H9 (cell line): ENCODE measurements at regions not wholly inside any gene's neighbourhood (a gene's known extent, or its start where the extent isn't known, plus 50 kb on each side); places are given as distances from the start of the nearest gene placed in this dataset.

Experiments used
- DNase-seq: peaks from one replicate; pipeline ENCODE4 v3.0.0-alpha.2; 2017
- H2AFZ ChIP-seq: one replicate; pipeline ENCODE4 v1.6.1; 2013; ENCODE audit warnings: mild to moderate bottlenecking, low read length, control low read depth, moderate library complexity
- H2AK5ac ChIP-seq: 2 replicates; pipeline ENCODE4 v1.6.1; 2013; ENCODE audit warnings: low read length, control low read depth, mixed read lengths; ENCODE audit not compliant: insufficient read length
- H2BK120ac ChIP-seq: one replicate; pipeline ENCODE4 v1.6.1; 2013; ENCODE audit warnings: low read depth, mild to moderate bottlenecking, low read length, control low read depth, inconsistent platforms; ENCODE audit not compliant: poor library complexity, severe bottlenecking
- H2BK12ac ChIP-seq: 2 replicates; pipeline ENCODE4 v1.6.1; 2013; ENCODE audit warnings: low read length, control low read depth, mixed read lengths, low read depth; ENCODE audit not compliant: insufficient read length
- H2BK15ac ChIP-seq: 2 replicates; pipeline ENCODE4 v1.6.1; 2013; ENCODE audit warnings: low read depth, low read length, control low read depth
- H2BK20ac ChIP-seq: one replicate; pipeline ENCODE4 v1.6.1; 2013; ENCODE audit warnings: low read depth, mild to moderate bottlenecking, low read length, control low read depth, inconsistent platforms; ENCODE audit not compliant: poor library complexity, severe bottlenecking
- H2BK5ac ChIP-seq: 2 replicates; pipeline ENCODE4 v1.6.1; 2013; ENCODE audit warnings: low read length, control low read depth, mixed read lengths; ENCODE audit not compliant: insufficient read length
- H3K14ac ChIP-seq: 2 replicates; pipeline ENCODE4 v1.6.1; 2013; ENCODE audit warnings: low read length, control low read depth; ENCODE audit not compliant: insufficient read depth
- H3K18ac ChIP-seq: 2 replicates; pipeline ENCODE4 v1.6.1; 2013; ENCODE audit warnings: low read depth, mild to moderate bottlenecking, mixed read lengths, low read length, control low read depth; ENCODE audit not compliant: insufficient read length
- H3K23ac ChIP-seq: 2 replicates; pipeline ENCODE4 v1.6.1; 2013; ENCODE audit warnings: low read length, control low read depth, mixed read lengths, low read depth; ENCODE audit not compliant: insufficient read length
- H3K23me2 ChIP-seq: 2 replicates; pipeline ENCODE4 v1.6.1; 2013; ENCODE audit warnings: low read depth, mild to moderate bottlenecking, mixed read lengths, low read length, control low read depth; ENCODE audit not compliant: insufficient read length, poor library complexity, severe bottlenecking
- H3K27ac ChIP-seq: 2 replicates; pipeline ENCODE4 v1.5.1; 2013; ENCODE audit warnings: low read length, control low read depth, mixed read lengths, low read depth; ENCODE audit not compliant: insufficient read length
- H3K27me3 ChIP-seq: 2 replicates; pipeline ENCODE4 v1.6.1; 2013; ENCODE audit warnings: low read length, control low read depth, inconsistent platforms; ENCODE audit not compliant: insufficient read depth
- H3K4ac ChIP-seq: 2 replicates; pipeline ENCODE4 v1.6.1; 2013; ENCODE audit warnings: low read depth, mild to moderate bottlenecking, control low read depth, inconsistent platforms, low read length, moderate library complexity
- H3K4me1 ChIP-seq: 2 replicates; pipeline ENCODE4 v1.6.1; 2013; ENCODE audit warnings: low read length, control low read depth, inconsistent platforms; ENCODE audit not compliant: insufficient read depth
- H3K4me2 ChIP-seq: 2 replicates; pipeline ENCODE4 v1.6.1; 2013; ENCODE audit warnings: low read length, control low read depth, mixed read lengths; ENCODE audit not compliant: insufficient read length, insufficient read depth
- H3K56ac ChIP-seq: 2 replicates; pipeline ENCODE4 v1.6.1; 2013; ENCODE audit warnings: low read depth, mild to moderate bottlenecking, mixed read lengths, low read length, control low read depth; ENCODE audit not compliant: insufficient read length
- H3K79me1 ChIP-seq: 2 replicates; pipeline ENCODE4 v1.6.1; 2013; ENCODE audit warnings: low read depth, mild to moderate bottlenecking, moderate library complexity, low read length, control low read depth, inconsistent platforms; ENCODE audit not compliant: insufficient read depth, poor library complexity, severe bottlenecking
- H3K79me2 ChIP-seq: 2 replicates; pipeline ENCODE4 v1.6.1; 2013; ENCODE audit warnings: low read length, control low read depth, inconsistent platforms; ENCODE audit not compliant: insufficient read depth
- H3K9ac ChIP-seq: 2 replicates; pipeline ENCODE4 v1.6.1; 2013; ENCODE audit warnings: low read length, control low read depth, mixed read lengths; ENCODE audit not compliant: insufficient read length; ENCODE audit errors: extremely low read depth
- H3K9me3 ChIP-seq: one replicate; pipeline ENCODE4 v1.6.1; 2013; ENCODE audit warnings: low read depth, low read length, inconsistent platforms; ENCODE audit not compliant: control insufficient read depth
- H3T11ph ChIP-seq: one replicate; pipeline ENCODE4 v1.6.1; 2013; ENCODE audit warnings: mild to moderate bottlenecking, low read length, control low read depth, inconsistent platforms
- H4K20me1 ChIP-seq: one replicate; pipeline ENCODE4 v1.6.1; 2013; ENCODE audit not compliant: control insufficient read depth, insufficient read length, insufficient read depth
- H4K5ac ChIP-seq: 2 replicates; pipeline ENCODE4 v1.6.1; 2013; ENCODE audit warnings: low read depth, mild to moderate bottlenecking, mixed read lengths, low read length, control low read depth; ENCODE audit not compliant: insufficient read length
- H4K8ac ChIP-seq: replicated peaks from 2 replicates; pipeline ENCODE4 v1.6.1; 2013; ENCODE audit warnings: low read length, control low read depth, mixed read lengths, low read depth; ENCODE audit not compliant: insufficient read length
- H4K91ac ChIP-seq: 2 replicates; pipeline ENCODE4 v1.6.1; 2013; ENCODE audit warnings: low read depth, mild to moderate bottlenecking, moderate library complexity, mixed read lengths, low read length, control low read depth; ENCODE audit not compliant: insufficient read length
- H3K27ac Mint-ChIP-seq, 3 experiments: 2 replicates in 2 of 3; 3 replicates in 1 of 3; pipeline ENCODE4 v1.8.0; 2020 to 2021; ENCODE audit warnings: mixed read lengths in 3 of 3, mild to moderate bottlenecking in 1 of 3, moderate library complexity in 1 of 3
- H3K27me3 Mint-ChIP-seq: 2 replicates; pipeline ENCODE4 v1.8.0; 2021; ENCODE audit warnings: low read depth, mild to moderate bottlenecking, moderate library complexity, mixed read lengths
- H3K36me3 Mint-ChIP-seq, 3 experiments: 2 replicates in 2 of 3; 3 replicates in 1 of 3; pipeline ENCODE4 v1.8.0; 2020 to 2021; ENCODE audit warnings: low read depth in 3 of 3, mixed read lengths in 3 of 3; ENCODE audit not compliant: insufficient read depth in 1 of 3
- H3K4me1 Mint-ChIP-seq, 2 experiments: 2 replicates each; pipeline ENCODE4 v1.8.0; 2020; ENCODE audit warnings: mixed read lengths in 2 of 2
- H3K4me3 Mint-ChIP-seq, 2 experiments: 2 replicates in 1 of 2; 3 replicates in 1 of 2; pipeline ENCODE4 v1.8.0; 2020 to 2021; ENCODE audit warnings: mild to moderate bottlenecking in 2 of 2, mixed read lengths in 2 of 2, moderate library complexity in 1 of 2
- H3K9me3 Mint-ChIP-seq, 2 experiments: 2 replicates in 1 of 2; 3 replicates in 1 of 2; pipeline ENCODE4 v1.8.0; 2020; ENCODE audit warnings: mild to moderate bottlenecking in 2 of 2, mixed read lengths in 2 of 2, moderate library complexity in 1 of 2
- WGBS: extraction: QIAGEN DNeasy Blood & Tissue Kit; methylation state at CpG from one replicate; pipeline ENCODE4 v1.1.7; 2013; ENCODE audit warnings: missing lambda C conversion rate, low lambda C conversion rate, mixed read lengths; ENCODE audit not compliant: insufficient read length; ENCODE audit errors: extremely low coverage; 5-methylcytosine and 5-hydroxymethylcytosine counted together
- TF ChIP-seq, protein P1 (sequence below): fragments of 200-600 bp; sonication (generic); conservative IDR thresholded peaks from 3 replicates; pipeline ENCODE4 v1.8.0; 2021; ENCODE audit warnings: antibody characterized with exemption, mild to moderate bottlenecking

- H3K27me3 Mint-ChIP-seq, result no peaks in the 10 kb centered on the region; the same call in 1 of the 2 replicates
- Histone ChIP-seq H3K18ac (peak overlapping the region; percentile 30), H3K27ac (no peak overlapping the region), H4K5ac (no peak overlapping the region), H3K79me1 (no peaks in the 10 kb centered on the region), H3K27me3 (no peaks in the 10 kb centered on the region), H3K4ac (no peak overlapping the region), H3K14ac (no peak overlapping the region; the same call in 1 of the 2 replicates), H3T11ph (no peak overlapping the region), H3K9me3 (no peaks in the 10 kb centered on the region), H3K79me2 (no peaks in the 10 kb centered on the region), H3K4me2 (no peak overlapping the region), H3K56ac (no peak overlapping the region), H2AK5ac (no peak overlapping the region), H3K9ac (no peak overlapping the region), H4K8ac (no peak overlapping the region), H3K23ac (no peak overlapping the region), H2BK12ac (no peak overlapping the region), H2BK20ac (no peak overlapping the region), H3K23me2 (no peaks in the 10 kb centered on the region), H4K91ac (no peak overlapping the region), H2BK15ac (no peak overlapping the region), H2AFZ (peak overlapping the region; percentile 50), H3K4me1 (no peaks in the 10 kb centered on the region), H2BK5ac (no peak overlapping the region), H4K20me1 (no peaks in the 10 kb centered on the region), H2BK120ac (no peak overlapping the region)
- H3K4me1 Mint-ChIP-seq, result peaks cover 16 to 28% of the 10 kb centered on the region in 2 experiments
- H3K36me3 Mint-ChIP-seq, result no peaks in the 10 kb centered on the region
- no peaks in the 10 kb centered on the region; a peak in 2 of 5 replicates for H3K9me3 Mint-ChIP-seq
- TF ChIP-seq, protein P1, sequence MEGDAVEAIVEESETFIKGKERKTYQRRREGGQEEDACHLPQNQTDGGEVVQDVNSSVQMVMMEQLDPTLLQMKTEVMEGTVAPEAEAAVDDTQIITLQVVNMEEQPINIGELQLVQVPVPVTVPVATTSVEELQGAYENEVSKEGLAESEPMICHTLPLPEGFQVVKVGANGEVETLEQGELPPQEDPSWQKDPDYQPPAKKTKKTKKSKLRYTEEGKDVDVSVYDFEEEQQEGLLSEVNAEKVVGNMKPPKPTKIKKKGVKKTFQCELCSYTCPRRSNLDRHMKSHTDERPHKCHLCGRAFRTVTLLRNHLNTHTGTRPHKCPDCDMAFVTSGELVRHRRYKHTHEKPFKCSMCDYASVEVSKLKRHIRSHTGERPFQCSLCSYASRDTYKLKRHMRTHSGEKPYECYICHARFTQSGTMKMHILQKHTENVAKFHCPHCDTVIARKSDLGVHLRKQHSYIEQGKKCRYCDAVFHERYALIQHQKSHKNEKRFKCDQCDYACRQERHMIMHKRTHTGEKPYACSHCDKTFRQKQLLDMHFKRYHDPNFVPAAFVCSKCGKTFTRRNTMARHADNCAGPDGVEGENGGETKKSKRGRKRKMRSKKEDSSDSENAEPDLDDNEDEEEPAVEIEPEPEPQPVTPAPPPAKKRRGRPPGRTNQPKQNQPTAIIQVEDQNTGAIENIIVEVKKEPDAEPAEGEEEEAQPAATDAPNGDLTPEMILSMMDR, result peak; percentile 67
- no CpG with 5 or more reads among the region's 20 CpGs for WGBS
- peak; percentile 79 for DNase-seq
- H3K27ac Mint-ChIP-seq, result peak overlapping the region in 1 of 3 experiments; percentile 55; a peak in 1 of 7 replicates
- no peak overlapping the region; a peak in 1 of 5 replicates for H3K4me3 Mint-ChIP-seq
These were observed 310.0 kb downstream of the SOX9 start for GRCh38 chr17:72430611-72431432.
